HEK293T (cell line): ENCODE measurements at regions not wholly inside any gene's neighbourhood (a gene's known extent, or its start where the extent isn't known, plus 50 kb on each side); places are given as distances from the start of the nearest gene placed in this dataset.
"Not testable (repeated sequence)": the region's sequence is repeated elsewhere in the genome, so short reads cannot be mapped to it uniquely, and the experiment has no call there.

ENCODE experiments used
- CTCF ChIA-PET: fragments of 350-600 bp; formaldehyde crosslinking; extraction: SDS; loops from one replicate; lab custom pipeline; 2021; ENCODE audit warnings: antibody characterized with exemption, inconsistent platforms; lab: Yijun Ruan, JAX
- POLR2A ChIA-PET: fragments of 350-600 bp; formaldehyde crosslinking; extraction: SDS; loops from one replicate; lab custom pipeline; 2020; ENCODE audit warnings: antibody characterized with exemption, inconsistent platforms; lab: Yijun Ruan, JAX
- DNase-seq: peaks from one replicate; pipeline ENCODE4 v3.0.0; 2012; ENCODE audit warnings: mixed read lengths; ENCODE audit errors: extremely low spot score
- ARNT ChIP-seq: fragments of 450-650 bp; IDR thresholded peaks from 2 replicates; pipeline ENCODE4 v1.6.1; 2017; ENCODE audit warnings: mild to moderate bottlenecking
- BHLHE40 ChIP-seq: fragments of 450-650 bp; IDR thresholded peaks from 2 replicates; pipeline ENCODE4 v1.6.1; 2016; ENCODE audit warnings: mild to moderate bottlenecking, moderate library complexity, borderline replicate concordance
- CTBP1 ChIP-seq: fragments of 450-650 bp; IDR thresholded peaks from 2 replicates; pipeline ENCODE4 v1.6.1; 2016; ENCODE audit warnings: borderline replicate concordance
- ELF4 ChIP-seq: fragments of 450-650 bp; IDR thresholded peaks from 2 replicates; pipeline ENCODE4 v1.6.1; 2017; ENCODE audit warnings: antibody characterized with exemption
- FOXA1 ChIP-seq: fragments of 450-650 bp; IDR thresholded peaks from 2 replicates; pipeline ENCODE4 v1.6.1; 2016; ENCODE audit warnings: mild to moderate bottlenecking
- FOXK2 ChIP-seq: fragments of 450-650 bp; IDR thresholded peaks from 2 replicates; pipeline ENCODE4 v1.6.1; 2016; ENCODE audit warnings: mild to moderate bottlenecking
- FOXM1 ChIP-seq: fragments of 450-650 bp; IDR thresholded peaks from 2 replicates; pipeline ENCODE4 v1.6.1; 2017; ENCODE audit warnings: mild to moderate bottlenecking, borderline replicate concordance
- HDGF ChIP-seq: fragments of 450-650 bp; IDR thresholded peaks from 2 replicates; pipeline ENCODE4 v1.6.1; 2017; ENCODE audit warnings: antibody characterized with exemption, borderline replicate concordance
- L3MBTL2 ChIP-seq: fragments of 450-650 bp; conservative IDR thresholded peaks from 2 replicates; pipeline ENCODE4 v1.6.1; 2016; ENCODE audit warnings: mild to moderate bottlenecking
- LEF1 ChIP-seq: fragments of 450-650 bp; IDR thresholded peaks from 2 replicates; pipeline ENCODE4 v1.6.1; 2017; ENCODE audit warnings: mild to moderate bottlenecking, borderline replicate concordance
- NFRKB ChIP-seq: fragments of 450-650 bp; IDR thresholded peaks from 2 replicates; pipeline ENCODE4 v1.6.1; 2016; ENCODE audit warnings: mild to moderate bottlenecking, moderate library complexity
- SP1 ChIP-seq: fragments of 450-650 bp; IDR thresholded peaks from 2 replicates; pipeline ENCODE4 v1.6.1; 2017
- SUZ12 ChIP-seq: fragments of 450-650 bp; IDR thresholded peaks from 2 replicates; pipeline ENCODE4 v1.6.1; 2016; ENCODE audit warnings: mild to moderate bottlenecking
- TARDBP ChIP-seq: fragments of 450-650 bp; IDR thresholded peaks from 2 replicates; pipeline ENCODE4 v1.6.1; 2016
- ZNF384 ChIP-seq: fragments of 450-650 bp; IDR thresholded peaks from 2 replicates; pipeline ENCODE4 v1.6.1; 2016
- TF ChIP-seq, protein P1 (sequence below): fragments of 450-650 bp; IDR thresholded peaks from 2 replicates; pipeline ENCODE4 v1.6.1; 2016

GRCh38 chr13:89401264-89401675 lies 1730.1 kb downstream of the SLITRK5 start:
- DNase-seq = no peak
- ChIA-PET CTCF (no interaction called here), POLR2A (no interaction called here)
- TF ChIP-seq SUZ12 (no peak), FOXA1 (no peak), SP1 (no peak), ARNT (no peak), FOXK2 (no peak), L3MBTL2 (no peak), HDGF (no peak), ZNF384 (no peak), NFRKB (no peak), FOXM1 (no peak), ELF4 (no peak), BHLHE40 (no peak), LEF1 (no peak), CTBP1 (no peak), TARDBP (no peak)
- TF ChIP-seq, protein P1, sequence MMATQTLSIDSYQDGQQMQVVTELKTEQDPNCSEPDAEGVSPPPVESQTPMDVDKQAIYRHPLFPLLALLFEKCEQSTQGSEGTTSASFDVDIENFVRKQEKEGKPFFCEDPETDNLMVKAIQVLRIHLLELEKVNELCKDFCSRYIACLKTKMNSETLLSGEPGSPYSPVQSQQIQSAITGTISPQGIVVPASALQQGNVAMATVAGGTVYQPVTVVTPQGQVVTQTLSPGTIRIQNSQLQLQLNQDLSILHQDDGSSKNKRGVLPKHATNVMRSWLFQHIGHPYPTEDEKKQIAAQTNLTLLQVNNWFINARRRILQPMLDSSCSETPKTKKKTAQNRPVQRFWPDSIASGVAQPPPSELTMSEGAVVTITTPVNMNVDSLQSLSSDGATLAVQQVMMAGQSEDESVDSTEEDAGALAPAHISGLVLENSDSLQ = no peak

GRCh38 chr13:89402211-89402610 lies 1731.0 kb downstream of the SLITRK5 start:
- CTCF ChIA-PET = no interaction called here
- POLR2A ChIA-PET = no interaction called here
- TF ChIP-seq NFRKB = no peak
- TF ChIP-seq FOXM1 = no peak
- TF ChIP-seq CTBP1 = no peak
- TF ChIP-seq, protein P1 = no peak
- TF ChIP-seq ZNF384 = no peak
- no peak for TF ChIP-seq HDGF
- no peak for TF ChIP-seq TARDBP
- no peak for DNase-seq

- CTCF ChIA-PET, POLR2A ChIA-PET: not testable (repeated sequence)
Observed at GRCh38 chr13:89406096-89406495, 1734.9 kb downstream of the SLITRK5 start.

DNA sequence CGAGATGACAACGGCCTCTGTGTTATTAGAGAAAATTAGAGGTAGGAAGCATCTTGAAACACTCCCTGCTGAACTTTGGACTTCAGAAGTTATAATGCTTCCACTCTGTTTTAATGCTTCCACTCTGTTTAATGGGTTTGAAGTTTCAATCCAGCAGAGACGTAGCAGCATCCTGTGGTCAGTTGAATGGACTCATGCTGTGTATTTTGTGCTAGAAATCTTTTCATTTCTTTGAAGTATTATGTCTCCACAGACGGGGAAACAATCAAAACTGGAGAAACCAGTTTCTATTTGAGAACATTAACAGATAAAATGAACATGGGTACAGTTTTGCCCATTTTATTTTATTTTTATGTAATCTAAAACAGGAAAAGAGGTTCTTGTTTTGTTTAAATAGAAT lies 1736.2 kb downstream of the SLITRK5 start:
- TF ChIP-seq NFRKB (no peak), TARDBP (no peak), ZNF384 (no peak), LEF1 (no peak), CTBP1 (no peak), ARNT (no peak), L3MBTL2 (no peak), FOXK2 (no peak), BHLHE40 (no peak), SP1 (no peak)
- TF ChIP-seq, protein P1 = no peak
- no peak for DNase-seq
- CTCF ChIA-PET = no interaction called here
- POLR2A ChIA-PET = no interaction called here

More at GRCh38 chr13:89406096-89406495, 1734.9 kb downstream of the SLITRK5 start:
- not testable (repeated sequence) for DNase-seq

DNA sequence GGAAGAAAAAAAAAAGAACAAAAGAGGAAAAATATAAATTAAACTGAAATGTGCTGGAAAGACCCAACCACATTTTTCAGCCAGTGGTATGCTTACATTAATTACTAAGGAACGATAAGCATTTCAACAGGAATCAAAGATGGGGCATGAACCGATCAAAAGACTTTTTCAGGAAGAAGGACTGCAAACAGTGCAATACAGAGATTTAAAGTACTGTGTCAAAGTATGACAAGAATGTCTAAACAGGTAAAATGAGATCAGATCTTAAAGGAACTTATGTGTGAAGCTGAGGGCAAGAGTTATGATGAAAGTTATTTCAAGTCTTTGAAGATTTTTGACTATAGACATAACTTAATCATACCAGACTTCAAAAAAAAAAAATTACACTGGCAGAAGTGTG lies 1761.8 kb downstream of the SLITRK5 start:
- ChIA-PET POLR2A (no interaction called here), CTCF (no interaction called here)
- no peak for DNase-seq
- TF ChIP-seq NFRKB (no peak), FOXM1 (no peak), SUZ12 (no peak), L3MBTL2 (no peak), CTBP1 (no peak), SP1 (no peak), ARNT (no peak), ZNF384 (no peak), HDGF (no peak), FOXK2 (no peak), LEF1 (no peak), BHLHE40 (no peak), ELF4 (no peak)
- TF ChIP-seq, protein P1 = no peak

DNA sequence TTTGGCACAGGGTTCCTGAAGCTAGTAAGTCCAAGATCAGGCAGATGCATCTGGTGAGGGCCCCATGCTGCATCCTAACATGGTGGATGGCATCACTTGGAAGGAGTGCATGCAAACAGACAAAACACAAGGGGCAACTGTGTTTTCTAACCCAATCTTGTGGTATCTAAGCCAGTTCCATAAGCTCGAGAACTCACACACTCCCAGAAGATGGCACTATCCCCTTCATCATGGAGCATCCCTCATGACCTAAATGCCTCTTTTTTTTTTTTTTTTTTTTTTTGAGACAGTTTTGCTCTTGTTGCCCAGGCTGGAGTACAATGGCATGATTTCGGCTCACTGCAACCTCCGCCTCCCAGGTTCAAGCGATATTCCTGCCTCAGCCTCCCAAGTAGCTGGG lies 1763.5 kb downstream of the SLITRK5 start:
- DNase-seq = peak; percentile 30
- CTCF ChIA-PET = interaction anchor here (0.6 to 1.4 kb wide), 4 partner anchors 21 to 1265 kb away, joined by 3 to 6 read pairs (median 4); no protein-coding TSS in a partner anchor
- POLR2A ChIA-PET = not testable (repeated sequence)
- peak; percentile 94 for TF ChIP-seq ZNF384

DNA sequence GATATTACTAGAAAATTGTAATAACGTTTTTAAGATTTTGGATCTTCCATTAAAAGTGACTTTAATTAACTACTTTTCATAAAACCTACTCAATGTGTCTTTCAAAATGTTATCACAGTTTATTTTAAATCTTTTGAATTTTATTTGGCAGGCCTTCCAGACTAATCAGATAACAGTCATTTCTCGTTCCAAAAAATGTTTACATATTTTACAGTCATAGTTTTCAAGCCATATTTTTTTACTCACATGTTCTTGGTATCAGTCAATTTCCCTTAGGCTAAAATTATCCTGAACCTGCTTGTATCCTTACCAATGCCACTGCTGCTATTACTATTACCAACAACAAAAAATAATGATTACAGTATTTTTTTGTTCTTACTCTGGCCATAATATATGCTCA lies 1783.5 kb downstream of the SLITRK5 start:
- POLR2A ChIA-PET = no interaction called here
- CTCF ChIA-PET = no interaction called here
- TF ChIP-seq NFRKB (no peak), ARNT (no peak), HDGF (no peak), SUZ12 (no peak), ZNF384 (no peak), CTBP1 (no peak), FOXK2 (no peak), TARDBP (no peak), BHLHE40 (no peak), LEF1 (no peak), FOXM1 (no peak)
- no peak for DNase-seq
